ENCODE measurements at regions not wholly inside any gene's neighbourhood (a gene's known extent, or its start where the extent isn't known, plus 50 kb on each side); places are given as distances from the start of the nearest gene placed in this dataset.

GRCh38 chr18:22467760-22468553, 50.2 kb upstream of the CTAGE1 start:
- DNase-seq (ENCODE audit: low spot score): no peak
- TF ChIP-seq, protein P1, sequence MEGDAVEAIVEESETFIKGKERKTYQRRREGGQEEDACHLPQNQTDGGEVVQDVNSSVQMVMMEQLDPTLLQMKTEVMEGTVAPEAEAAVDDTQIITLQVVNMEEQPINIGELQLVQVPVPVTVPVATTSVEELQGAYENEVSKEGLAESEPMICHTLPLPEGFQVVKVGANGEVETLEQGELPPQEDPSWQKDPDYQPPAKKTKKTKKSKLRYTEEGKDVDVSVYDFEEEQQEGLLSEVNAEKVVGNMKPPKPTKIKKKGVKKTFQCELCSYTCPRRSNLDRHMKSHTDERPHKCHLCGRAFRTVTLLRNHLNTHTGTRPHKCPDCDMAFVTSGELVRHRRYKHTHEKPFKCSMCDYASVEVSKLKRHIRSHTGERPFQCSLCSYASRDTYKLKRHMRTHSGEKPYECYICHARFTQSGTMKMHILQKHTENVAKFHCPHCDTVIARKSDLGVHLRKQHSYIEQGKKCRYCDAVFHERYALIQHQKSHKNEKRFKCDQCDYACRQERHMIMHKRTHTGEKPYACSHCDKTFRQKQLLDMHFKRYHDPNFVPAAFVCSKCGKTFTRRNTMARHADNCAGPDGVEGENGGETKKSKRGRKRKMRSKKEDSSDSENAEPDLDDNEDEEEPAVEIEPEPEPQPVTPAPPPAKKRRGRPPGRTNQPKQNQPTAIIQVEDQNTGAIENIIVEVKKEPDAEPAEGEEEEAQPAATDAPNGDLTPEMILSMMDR (IDR thresholded peaks at IDR 0.05; ENCODE audit: extremely low read depth, missing control alignments): no peak

DNA sequence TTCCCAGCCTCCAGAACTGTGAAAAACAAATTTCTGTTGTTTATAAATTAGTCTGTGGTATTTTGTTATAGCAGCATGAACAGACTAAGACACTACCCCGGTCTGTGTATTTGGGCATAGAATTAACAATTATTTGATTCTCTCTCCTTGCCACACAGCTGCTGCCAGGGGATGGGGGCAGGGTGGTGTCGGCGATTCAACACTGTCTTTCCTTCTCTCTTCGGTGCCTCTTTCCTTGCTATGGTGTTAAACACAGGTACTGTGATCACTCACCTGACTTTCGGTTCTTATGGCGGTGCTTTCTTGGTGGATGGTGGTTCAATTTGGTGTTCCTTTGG, 50.8 kb upstream of the CTAGE1 start:
- DNase-seq (ENCODE audit: low spot score): no peak
- TF ChIP-seq, protein P1 (IDR thresholded peaks at IDR 0.05; ENCODE audit: extremely low read depth, missing control alignments): no peak

DNA sequence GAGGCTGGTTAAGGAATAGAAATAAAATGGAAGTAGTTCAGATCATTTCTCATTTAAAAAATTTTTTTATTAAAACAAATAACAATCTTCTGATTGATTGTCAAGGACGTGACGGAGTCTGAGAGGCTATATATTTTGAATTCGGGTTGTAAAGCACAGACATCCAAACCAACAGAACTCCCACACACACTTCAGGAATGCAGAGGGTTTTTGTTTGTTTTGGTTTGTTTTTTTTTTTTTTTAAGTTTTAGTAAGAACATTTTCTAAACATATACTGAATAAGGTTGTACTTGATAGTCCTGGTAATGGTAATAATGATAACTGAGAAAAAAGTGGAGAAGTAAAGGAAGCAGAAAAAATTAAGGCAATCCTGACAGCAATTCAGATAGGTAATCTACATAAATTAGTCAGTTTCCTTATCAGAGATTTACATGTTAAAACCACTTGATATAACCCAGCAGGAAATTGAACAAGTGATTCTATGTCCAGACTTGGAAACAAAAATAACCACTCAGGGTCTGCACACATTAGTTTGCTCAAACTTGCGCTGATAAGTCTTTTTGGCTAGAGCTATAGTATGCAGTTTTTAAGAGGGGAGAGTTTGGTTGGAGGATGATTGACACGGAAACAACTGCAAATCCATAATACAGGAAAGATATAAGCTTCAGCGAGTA, 51.5 kb upstream of the CTAGE1 start:
- TF ChIP-seq, protein P1 (IDR thresholded peaks at IDR 0.05; ENCODE audit: extremely low read depth, missing control alignments): no peak

GRCh38 chr18:22469926-22470247, 52.2 kb upstream of the CTAGE1 start:
- DNase-seq (ENCODE audit: low spot score): no peak
- TF ChIP-seq, protein P1 (IDR thresholded peaks at IDR 0.05; ENCODE audit: extremely low read depth, missing control alignments): no peak

More for the DNA sequence above, 51.5 kb upstream of the CTAGE1 start:
- no peak for DNase-seq (ENCODE audit: low spot score)

GRCh38 chr18:22470248-22471235, 52.8 kb upstream of the CTAGE1 start:
- DNase-seq (ENCODE audit: low spot score): no peak
- TF ChIP-seq, protein P1 (IDR thresholded peaks at IDR 0.05; ENCODE audit: extremely low read depth, missing control alignments): no peak

- TF ChIP-seq, protein P1 (IDR thresholded peaks at IDR 0.05; ENCODE audit: extremely low read depth, missing control alignments): no peak
- no peak for DNase-seq (ENCODE audit: low spot score)
Observed at GRCh38 chr18:22471546-22472131, 53.9 kb upstream of the CTAGE1 start.

All from GM20000 (cell line).